Stimulated activated CD4-positive, alpha-beta T cell treated with anti-CD3 and anti-CD28 coated beads, Interleukin-1b, Interleukin-23, amount 100 ng/mL, for 24 hours (primary cell): ENCODE measurements at regions not wholly inside any gene's neighbourhood (a gene's known extent, or its start where the extent isn't known, plus 50 kb on each side); places are given as distances from the start of the nearest gene placed in this dataset.
"Not testable (repeated sequence)": the region's sequence is repeated elsewhere in the genome, so short reads cannot be mapped to it uniquely, and the experiment has no call there.

Experiments
- DNase-seq, 4 experiments: peaks; one replicate each; pipeline ENCODE4 v3.0.0-alpha.2; 2020; ENCODE audit warnings: low read depth in 4 of 4, low spot score in 1 of 4

GRCh38 chr7:155935726-155936125 lies 123.5 kb upstream of the SHH start:
- no peak for DNase-seq

DNA sequence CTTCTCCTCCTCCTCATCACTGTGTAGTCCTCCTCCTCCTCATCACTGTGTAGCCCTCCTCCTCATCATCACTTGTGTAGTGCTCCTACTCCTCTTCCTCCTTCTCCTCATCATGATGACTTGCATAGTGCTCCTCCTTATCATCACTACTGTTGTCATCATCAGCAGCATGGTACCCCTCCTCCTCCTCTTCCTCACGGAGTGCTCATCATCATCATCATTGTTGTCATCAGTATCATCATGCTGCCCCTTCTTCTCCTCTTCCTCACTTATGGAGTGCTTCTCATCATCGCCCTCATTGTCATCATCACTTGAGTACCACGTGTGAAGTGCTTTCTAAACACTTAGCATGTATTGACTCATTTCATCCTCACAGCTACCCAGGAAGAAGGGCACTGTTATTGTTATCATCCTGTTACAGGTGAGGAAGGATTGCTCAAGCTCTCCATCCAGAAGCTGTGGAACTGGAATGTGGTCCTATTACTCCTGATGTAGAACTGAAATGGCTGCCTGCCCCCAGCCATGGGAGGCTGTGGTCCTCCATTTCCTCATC lies 122.8 kb upstream of the SHH start:
- DNase-seq, result no peak

- DNase-seq, result not testable (repeated sequence)
These were observed 120.1 kb upstream of the SHH start for GRCh38 chr7:155932324-155932723.

DNA sequence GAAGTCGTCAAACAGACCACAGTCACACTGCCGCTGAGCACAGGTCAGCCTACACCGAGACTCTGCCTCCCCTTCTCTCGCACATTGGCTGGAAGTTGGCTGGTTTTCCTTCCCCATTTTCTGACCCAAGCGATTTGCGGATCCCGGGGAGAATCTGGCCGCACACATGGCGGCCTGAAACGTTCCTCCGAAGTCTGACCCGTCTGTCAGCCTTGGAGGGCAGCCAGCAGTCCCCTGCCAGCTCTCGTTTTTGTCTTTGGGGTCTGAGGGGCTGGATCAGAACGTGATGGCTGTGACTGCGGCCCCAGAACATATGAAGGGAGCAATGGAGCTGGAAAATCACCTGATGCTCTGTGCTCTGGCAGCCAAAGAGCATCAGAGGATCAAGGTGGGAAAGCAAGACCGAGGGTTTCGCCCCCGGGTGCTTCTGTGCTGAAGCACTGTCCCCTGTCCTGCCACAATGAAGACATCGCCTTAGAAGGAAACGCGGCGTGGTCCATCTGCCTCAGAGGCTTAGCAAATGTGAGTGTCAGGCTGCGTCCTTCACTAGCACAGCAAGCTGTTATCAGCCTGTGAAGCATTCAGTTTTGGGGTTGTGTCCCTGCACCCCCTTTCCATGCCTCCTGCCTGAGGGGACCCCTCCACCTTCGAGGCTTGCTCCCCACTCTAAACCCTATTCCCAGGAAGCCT lies 119.3 kb upstream of the SHH start:
- DNase-seq, result no peak

DNA sequence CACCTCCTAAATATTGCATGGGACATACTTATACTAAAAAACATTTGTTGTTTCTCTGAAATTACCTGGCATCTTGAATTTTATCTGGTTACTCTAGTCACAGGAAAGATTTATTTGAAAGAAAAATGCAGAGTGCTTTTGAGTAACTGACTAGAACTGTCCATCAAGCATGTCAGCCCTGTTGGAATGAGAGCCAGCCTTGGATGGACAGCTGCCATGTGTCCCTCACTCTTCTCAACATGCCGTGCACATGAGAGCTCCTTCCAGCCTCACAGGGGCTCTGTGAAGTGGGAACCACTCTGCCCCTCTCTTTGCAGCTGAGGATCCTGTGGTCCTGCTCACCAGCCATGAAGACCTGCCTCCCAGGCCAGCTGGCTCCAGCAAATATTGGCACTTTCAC lies 118.3 kb upstream of the SHH start:
- no peak for DNase-seq

DNA sequence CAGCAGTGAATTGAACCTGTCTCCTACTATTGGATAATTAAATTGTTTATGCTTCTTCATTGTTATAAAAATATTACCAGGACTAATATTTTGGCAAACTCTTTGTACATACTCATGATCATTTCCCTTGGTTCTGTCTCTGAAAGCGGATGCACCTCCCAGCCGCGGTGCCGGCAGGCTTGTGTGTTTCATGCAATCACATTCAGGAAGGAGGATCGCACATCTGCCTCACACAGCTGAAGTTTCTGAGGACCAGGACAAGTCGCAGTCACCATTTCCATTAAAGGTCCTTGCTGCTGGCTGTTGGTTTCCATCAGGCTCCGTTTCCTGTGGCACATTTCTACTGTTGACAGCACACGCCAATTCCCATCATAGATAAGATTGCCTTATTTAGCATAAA lies 117.8 kb upstream of the SHH start:
- no peak for DNase-seq

DNA sequence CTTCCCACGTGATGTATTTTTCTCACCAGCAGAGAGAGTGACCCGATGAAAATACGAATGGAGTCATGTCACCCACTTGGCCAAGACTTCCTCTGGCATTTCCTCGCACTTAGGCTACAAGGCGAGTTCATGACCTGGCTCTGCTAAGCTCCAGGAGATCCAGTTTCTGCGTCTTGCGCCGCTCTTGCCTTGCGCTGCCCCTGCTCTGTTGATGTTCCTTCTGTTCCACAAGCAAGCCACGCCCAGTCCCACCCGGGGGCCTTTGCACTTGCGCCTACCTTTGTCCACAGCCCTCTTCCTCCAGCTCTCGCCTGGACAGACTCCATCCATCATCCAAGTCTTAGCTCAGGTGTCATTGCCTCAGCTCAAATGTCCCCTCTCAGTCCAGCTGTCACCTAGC lies 116.3 kb upstream of the SHH start:
- no peak for DNase-seq

DNA sequence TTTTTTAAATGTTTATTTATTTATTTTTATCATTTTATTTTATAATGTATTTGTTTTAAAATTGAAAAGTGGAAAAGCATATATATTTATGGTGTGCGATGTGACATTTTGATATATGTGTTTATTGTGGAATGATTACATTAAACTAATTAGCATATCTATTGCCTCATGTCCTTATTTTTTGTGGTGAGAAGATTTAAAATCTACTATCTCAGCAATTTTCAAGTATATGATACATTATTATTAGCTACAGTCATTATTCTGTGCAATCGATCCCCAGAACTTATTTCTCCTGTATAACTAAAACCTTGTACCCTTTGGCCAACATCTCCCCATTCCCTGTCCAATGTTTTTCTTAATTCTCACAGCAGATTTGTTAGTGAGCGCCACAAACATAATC lies 115.6 kb upstream of the SHH start:
- DNase-seq, result no peak

GRCh38 chr7:155925682-155926081 lies 113.4 kb upstream of the SHH start:
- no peak for DNase-seq

GRCh38 chr7:155922067-155922816 lies 110.0 kb upstream of the SHH start:
- no peak for DNase-seq

- DNase-seq, result no peak
These were observed 109.5 kb upstream of the SHH start for GRCh38 chr7:155921804-155922066.

DNA sequence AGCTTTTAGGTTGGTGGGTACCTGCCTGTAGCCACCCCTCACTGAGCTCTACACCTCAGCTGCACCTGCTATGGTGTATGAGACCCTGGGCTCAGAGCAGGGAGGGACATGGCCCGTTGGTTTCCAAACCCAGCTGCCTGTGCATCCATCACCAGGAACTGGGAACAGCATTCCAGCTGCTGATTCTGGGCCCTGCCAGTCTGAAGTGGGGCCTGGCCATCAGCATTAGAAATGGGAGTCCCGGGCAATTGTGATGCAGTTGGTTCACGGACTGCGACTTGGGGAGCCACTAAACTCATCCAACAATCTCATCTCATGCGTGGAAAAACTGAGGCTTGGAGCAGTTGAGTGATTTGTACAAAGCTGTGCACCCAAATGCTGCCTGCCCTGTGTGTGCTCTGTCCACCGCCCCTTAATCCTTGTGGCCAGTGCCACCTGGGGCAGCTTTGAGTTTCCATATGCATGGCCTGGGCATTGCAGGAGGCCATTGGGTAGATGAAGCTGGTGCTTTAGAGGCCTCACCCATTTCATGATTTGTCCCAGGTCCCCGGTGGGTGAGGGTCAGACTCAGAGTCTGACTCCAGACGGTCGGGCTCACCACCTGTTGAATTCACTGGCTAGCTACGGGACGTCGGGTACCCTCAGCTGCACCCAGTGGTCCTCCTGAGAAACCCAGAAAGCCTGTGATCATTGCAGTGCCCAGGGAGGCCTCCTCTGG lies 109.0 kb upstream of the SHH start:
- no peak for DNase-seq

DNA sequence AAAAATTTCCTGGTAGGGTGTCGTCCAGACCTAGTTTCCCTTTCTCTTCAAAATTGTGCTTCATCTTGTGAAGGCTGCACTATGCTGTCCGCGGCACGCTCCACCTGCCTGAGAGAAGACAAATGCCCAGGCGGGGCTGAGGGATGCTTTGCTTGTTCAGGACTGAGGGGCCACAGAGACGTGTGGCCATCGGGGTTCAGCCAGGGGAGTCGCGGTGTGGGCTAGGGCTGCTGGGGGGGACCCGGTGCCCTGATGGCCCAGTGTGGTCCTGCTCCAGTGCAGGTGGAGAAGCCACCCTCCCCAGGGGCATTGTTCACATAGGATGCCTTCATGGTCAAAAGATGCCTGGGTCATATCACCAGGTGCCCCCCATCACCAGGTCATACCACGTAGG lies 107.8 kb upstream of the SHH start:
- DNase-seq, result no peak

- DNase-seq, result no peak
These were observed 107.3 kb upstream of the SHH start for GRCh38 chr7:155919391-155920067.

DNA sequence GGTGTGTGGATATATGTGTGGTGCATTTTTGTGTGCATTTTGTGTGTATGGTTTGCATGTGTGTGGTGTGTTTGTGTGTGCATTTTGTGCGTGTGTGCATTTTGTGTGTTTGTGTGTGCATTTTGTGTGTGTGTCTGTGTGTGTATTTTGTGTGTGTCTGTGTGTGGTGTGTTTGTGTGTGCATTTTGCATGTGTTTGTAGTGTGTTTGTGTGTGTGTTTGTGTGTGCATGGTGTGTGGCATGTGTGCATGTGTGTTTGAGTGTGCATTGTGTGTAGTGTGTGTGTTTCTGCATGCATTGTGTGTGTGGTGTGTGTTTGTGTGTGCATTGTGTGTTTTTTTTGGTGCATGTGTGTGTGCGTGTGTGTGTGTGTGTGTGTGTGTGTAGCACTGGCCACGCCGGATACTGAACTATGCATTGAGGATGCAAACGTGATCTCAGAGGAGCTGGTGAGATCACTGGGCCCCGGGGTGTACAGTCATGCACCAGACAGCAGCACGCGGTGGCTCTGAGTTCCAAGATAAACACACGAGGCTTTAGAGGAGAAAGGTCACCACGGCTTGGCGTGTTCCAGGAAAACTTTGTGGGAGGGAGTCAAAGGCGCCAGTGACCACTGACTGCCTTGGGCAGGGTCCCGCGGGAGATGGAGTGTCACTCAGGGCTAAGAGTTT lies 106.6 kb upstream of the SHH start:
- DNase-seq, result no peak

DNA sequence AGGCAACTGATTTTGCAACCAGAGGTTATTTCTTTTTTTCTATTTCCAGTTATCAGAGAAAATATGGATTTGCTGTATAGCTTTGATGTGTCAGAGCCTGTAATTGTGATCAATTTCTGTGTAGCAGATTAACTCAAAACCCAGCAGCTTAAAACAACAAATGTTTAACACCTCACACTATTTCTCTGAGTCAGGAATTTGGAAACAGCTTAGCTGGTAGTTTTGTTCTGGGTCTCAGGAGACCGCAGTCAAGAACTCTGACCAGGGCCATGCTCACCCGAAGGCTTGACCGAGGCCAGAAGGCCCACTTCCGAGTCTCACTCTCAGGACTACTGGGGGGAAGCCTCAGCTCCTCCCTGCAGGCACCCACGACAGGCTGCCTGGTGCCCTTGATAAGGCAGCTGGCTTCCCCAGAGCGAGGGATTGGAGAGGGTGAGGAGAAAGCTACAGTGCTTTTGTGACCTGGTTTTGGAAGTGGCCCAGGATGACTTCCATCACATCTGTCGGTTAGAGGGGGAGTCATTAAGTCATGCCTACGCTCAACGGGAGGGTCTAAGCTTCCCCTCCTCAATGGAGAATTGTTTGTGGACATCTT lies 105.7 kb upstream of the SHH start:
- no peak for DNase-seq

DNA sequence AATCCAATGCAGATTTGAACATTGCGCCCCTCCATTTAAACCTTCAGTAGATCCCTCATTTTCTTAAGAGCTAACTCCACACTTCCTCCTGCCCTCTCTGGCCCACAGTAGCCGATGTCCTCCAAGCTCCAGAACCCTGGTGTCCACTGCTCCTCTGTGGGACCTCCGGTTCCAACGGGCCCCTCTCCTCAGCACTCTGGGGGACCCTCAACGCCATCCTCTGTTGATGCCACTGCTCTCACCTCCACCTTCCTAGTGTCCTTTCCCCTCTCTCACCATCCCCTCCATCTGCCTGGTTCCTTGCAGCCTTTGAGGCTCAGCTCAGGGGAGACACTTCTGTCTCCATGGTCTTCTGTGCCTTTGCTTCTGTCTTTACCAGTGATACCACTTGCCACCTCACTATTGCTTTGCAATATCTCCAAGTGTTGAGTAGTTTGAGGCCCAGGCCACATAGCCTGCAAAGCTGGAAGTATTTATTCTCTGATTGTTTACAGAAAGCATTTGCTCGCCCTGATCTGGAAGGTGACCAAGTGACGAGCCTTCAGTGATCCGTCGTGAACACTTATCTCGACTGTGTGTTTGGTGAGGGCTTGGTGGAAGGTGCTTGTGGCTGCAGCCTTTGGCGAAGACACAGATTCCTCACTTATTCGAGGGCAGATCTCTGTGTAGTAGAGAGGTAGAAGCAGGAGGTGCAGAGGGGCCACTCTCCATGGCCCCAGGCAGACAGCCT lies 104.8 kb upstream of the SHH start:
- DNase-seq, result no peak

- no peak for DNase-seq
These were observed 102.1 kb upstream of the SHH start for GRCh38 chr7:155914341-155914740.

DNA sequence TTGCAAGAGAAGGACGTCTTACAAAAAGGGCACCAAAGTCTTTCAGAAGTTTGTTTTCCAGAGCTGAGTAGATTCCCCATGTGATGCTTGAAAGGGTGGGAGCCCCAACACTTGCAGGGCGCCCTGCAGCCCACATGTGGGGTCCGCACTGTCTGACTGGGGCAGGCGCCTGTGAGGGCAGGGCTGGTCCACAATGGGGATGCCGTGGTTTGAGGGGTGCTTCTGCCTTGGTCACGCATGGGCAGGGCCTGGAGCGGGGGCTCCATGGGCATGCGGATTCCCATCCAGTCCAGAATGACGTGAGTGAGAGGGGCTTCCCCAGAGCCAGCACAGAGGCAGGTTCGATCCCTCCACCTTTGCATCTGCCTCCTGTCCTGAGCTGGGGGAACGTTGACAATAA lies 101.5 kb upstream of the SHH start:
- no peak for DNase-seq

DNA sequence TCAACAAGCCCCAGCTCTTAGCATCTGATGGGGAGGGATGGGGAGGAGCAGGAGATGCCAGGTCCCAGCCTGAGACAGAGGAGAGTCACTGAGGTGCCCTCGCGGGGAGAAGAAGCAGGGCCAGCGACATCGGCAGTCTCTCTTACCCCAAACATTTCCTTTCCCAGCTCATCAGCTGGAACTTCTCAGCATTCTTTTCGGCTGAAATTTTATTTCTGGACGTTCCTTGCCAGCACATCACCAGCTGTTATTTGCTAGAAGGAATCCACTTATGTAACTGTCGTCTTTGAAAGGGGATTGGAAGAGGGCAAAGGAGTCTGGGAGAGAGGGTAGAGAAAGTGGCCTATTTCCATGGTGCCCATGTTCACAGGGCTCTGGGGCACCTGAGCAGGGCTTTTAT lies 101.0 kb upstream of the SHH start:
- no peak for DNase-seq
